ENCODE measurements at regions not wholly inside any gene's neighbourhood (a gene's known extent, or its start where the extent isn't known, plus 50 kb on each side); places are given as distances from the start of the nearest gene placed in this dataset.

DNA sequence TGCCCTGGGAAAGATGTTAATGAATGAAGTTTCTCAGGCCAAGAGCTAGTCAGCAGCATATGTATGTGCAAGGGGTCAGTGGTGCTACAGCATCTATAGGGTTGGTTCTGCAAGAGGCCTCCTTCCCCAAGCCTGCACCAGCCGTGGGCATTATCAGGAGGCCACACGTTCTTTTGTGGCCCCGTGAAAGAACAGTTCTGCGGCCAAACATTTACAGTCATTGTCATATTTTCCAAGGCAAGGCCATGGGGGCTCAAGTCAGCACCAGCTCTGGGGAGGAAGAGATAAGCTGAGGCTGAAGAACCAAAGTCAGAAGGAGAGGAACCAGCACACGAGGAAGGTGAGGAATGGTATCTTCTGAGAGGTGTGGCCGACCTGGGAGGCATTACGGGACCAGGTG lies 54.4 kb upstream of the TMEM72 start:
- no peak for DNase-seq (ENCODE audit: low read depth, low spot score)
- H3K4me3 ChIP-seq (ENCODE audit: low read depth, low read length), result no peak overlapping the region
- ChIA-PET CTCF (interaction anchor here (0.6 to 8.6 kb wide), 18 partner anchors 10 to 1183 kb away, joined by 3 to 80 read pairs (median 4); partner anchors contain the start of gene CXCL12), POLR2A (no interaction called here)
- TF ChIP-seq CTCF (IDR thresholded peaks at IDR 0.05; ENCODE audit: insufficient read depth, low read length, missing control alignments), result no peak

- no peak for DNase-seq (ENCODE audit: low read depth, low spot score)
- peak; percentile 98 for TF ChIP-seq CTCF (IDR thresholded peaks at IDR 0.05; ENCODE audit: insufficient read depth, low read length, missing control alignments)
- no peak overlapping the region for H3K4me3 ChIP-seq (ENCODE audit: low read depth, low read length)
- ChIA-PET POLR2A (interaction anchor here (0.6 to 1.0 kb wide), 2 partner anchors 143 to 172 kb away, joined by 3 read pairs; no protein-coding TSS in a partner anchor), CTCF (interaction anchor here (0.6 to 8.6 kb wide), 43 partner anchors 11 to 1184 kb away, joined by 3 to 80 read pairs (median 3); partner anchors contain the start of gene CXCL12)
Measured at GRCh38 chr10:44857363-44858016, 53.6 kb upstream of the TMEM72 start.

GRCh38 chr10:44858017-44858371 lies 53.1 kb upstream of the TMEM72 start:
- H3K4me3 ChIP-seq (ENCODE audit: low read depth, low read length), result no peak overlapping the region
- ChIA-PET POLR2A (interaction anchor here (1.0 kb wide), 1 partner anchor 173 kb away, joined by 3 read pairs; no protein-coding TSS in a partner anchor), CTCF (interaction anchor here (0.7 to 8.6 kb wide), 53 partner anchors 7 to 1187 kb away, joined by 3 to 80 read pairs (median 4); partner anchors contain the start of gene CXCL12)
- no peak for DNase-seq (ENCODE audit: low read depth, low spot score)
- no peak for TF ChIP-seq CTCF (IDR thresholded peaks at IDR 0.05; ENCODE audit: insufficient read depth, low read length, missing control alignments)

DNA sequence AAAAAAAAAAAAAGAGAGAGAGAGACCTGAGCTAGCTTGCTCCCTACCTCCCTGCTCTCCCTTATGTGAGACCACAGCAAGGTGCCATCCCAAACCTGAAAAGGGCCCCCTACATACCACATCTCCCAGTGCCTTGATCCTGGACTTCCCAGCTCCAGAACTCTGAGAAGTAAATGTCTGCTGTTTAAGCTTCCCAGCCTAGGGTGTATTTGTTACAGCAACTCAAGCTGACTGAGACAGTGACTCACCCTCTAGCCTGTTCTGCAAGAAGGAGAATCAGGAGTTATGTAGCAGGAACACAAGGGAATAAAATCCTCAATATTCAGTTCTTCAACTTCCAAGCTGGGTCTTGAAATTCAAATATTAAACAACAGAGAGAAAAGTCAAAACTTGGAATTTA lies 52.1 kb upstream of the TMEM72 start:
- POLR2A ChIA-PET, result no interaction called here
- no peak for DNase-seq (ENCODE audit: low read depth, low spot score)
- CTCF ChIA-PET, result interaction anchor here (0.8 to 8.6 kb wide), 22 partner anchors 8 to 1186 kb away, joined by 3 to 80 read pairs (median 4); partner anchors contain the start of gene CXCL12

DNA sequence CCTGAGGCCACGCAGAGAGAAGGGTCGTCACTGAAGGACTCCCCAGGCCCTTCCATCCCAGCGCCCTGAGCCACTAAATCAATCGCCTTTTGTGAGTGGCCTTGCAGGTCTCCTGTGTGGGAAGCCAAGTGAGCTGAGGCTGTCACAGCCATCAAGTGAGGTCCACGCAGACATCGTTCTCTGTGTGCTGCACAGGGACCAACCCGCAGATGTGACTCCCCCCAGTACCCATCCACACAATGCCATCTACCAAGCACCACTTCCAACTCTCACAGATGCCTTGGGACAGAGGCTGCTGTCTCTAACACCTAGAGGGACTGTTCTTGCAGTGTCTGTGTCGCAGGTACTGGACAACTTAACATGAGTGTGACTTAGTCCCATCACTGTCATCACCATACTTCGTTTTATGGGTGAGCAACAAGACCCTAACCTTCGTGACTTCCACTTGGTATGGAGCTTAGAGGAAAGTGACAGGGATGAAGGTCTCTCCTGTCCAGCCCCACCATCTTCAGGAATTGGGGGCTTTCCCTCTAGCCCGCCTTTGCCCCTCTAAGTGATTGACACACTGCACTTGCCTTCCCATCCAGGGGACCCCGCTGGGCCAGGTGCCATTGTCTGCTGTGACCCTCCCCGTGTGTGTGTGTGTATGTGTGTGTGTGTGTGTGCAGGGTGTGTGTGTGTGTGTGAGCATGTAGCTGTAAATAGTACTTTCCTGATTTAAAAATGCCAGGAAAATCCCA lies 51.4 kb upstream of the TMEM72 start:
- TF ChIP-seq CTCF (IDR thresholded peaks at IDR 0.05; ENCODE audit: insufficient read depth, low read length, missing control alignments), result no peak
- no peak for DNase-seq (ENCODE audit: low read depth, low spot score)
- POLR2A ChIA-PET, result no interaction called here
- H3K4me3 ChIP-seq (ENCODE audit: low read depth, low read length), result no peak overlapping the region
- CTCF ChIA-PET, result interaction anchor here (0.8 to 8.6 kb wide), 11 partner anchors 9 to 1191 kb away, joined by 3 to 80 read pairs (median 6); partner anchors contain the start of gene CXCL12

More for the DNA sequence above, 52.1 kb upstream of the TMEM72 start:
- TF ChIP-seq CTCF (IDR thresholded peaks at IDR 0.05; ENCODE audit: insufficient read depth, low read length, missing control alignments), result no peak
- no peak overlapping the region for H3K4me3 ChIP-seq (ENCODE audit: low read depth, low read length)
